Activated CD8-positive, alpha-beta memory T cell treated with anti-CD3 and anti-CD28 coated beads, Interleukin-2, amount 50 U/mL, for 4 hours (primary cell): ENCODE measurements at regions not wholly inside any gene's neighbourhood (a gene's known extent, or its start where the extent isn't known, plus 50 kb on each side); places are given as distances from the start of the nearest gene placed in this dataset.

Experiments
- DNase-seq: peaks from one replicate; pipeline ENCODE4 v3.0.0-alpha.2; 2020

GRCh38 chr5:8247049-8247899, 378.3 kb downstream of the MTRR start:
- DNase-seq: no peak

GRCh38 chr5:8253376-8253775, 384.4 kb downstream of the MTRR start:
- DNase-seq: no peak

GRCh38 chr5:8254674-8255073, 385.7 kb downstream of the MTRR start:
- no peak for DNase-seq

- no peak for DNase-seq
Observed at GRCh38 chr5:8258801-8259200, 389.9 kb downstream of the MTRR start.

- no peak for DNase-seq
Observed at GRCh38 chr5:8270246-8270645, 401.3 kb downstream of the MTRR start.

GRCh38 chr5:8280711-8281363, 411.9 kb downstream of the MTRR start:
- no peak for DNase-seq

GRCh38 chr5:8288334-8288733, 419.4 kb downstream of the MTRR start:
- no peak for DNase-seq

GRCh38 chr5:8288897-8289516, 420.1 kb downstream of the MTRR start:
- no peak for DNase-seq

- DNase-seq: no peak
Observed at GRCh38 chr5:8289779-8290178, 420.8 kb downstream of the MTRR start.

- no peak for DNase-seq
Observed at GRCh38 chr5:8290721-8291120, 421.8 kb downstream of the MTRR start.

- no peak for DNase-seq
Observed at GRCh38 chr5:8291641-8292040, 422.7 kb downstream of the MTRR start.

- no peak for DNase-seq
Observed at GRCh38 chr5:8295141-8295540, 426.2 kb downstream of the MTRR start.

- no peak for DNase-seq
Observed at GRCh38 chr5:8299716-8300115, 430.8 kb downstream of the MTRR start.

GRCh38 chr5:8304341-8304740, 435.4 kb downstream of the MTRR start:
- no peak for DNase-seq

GRCh38 chr5:8306288-8306896, 437.4 kb downstream of the MTRR start:
- DNase-seq: no peak

GRCh38 chr5:8314965-8315364, 446.0 kb downstream of the MTRR start:
- DNase-seq: no peak

GRCh38 chr5:8316608-8317280, 447.8 kb downstream of the MTRR start:
- DNase-seq: no peak

- DNase-seq: no peak
Observed at GRCh38 chr5:8317335-8317734, 448.4 kb downstream of the MTRR start.

- no peak for DNase-seq
Observed at GRCh38 chr5:8320244-8320643, 451.3 kb downstream of the MTRR start.

- DNase-seq: no peak
Observed at GRCh38 chr5:8321272-8321671, 452.3 kb downstream of the MTRR start.

GRCh38 chr5:8322484-8322883, 453.5 kb downstream of the MTRR start:
- DNase-seq: no peak

GRCh38 chr5:8327016-8327415, 458.1 kb downstream of the MTRR start:
- DNase-seq: no peak

GRCh38 chr5:8329773-8330172, 460.8 kb downstream of the MTRR start:
- no peak for DNase-seq
